Right cardiac atrium (tissue), 5 donors: ENCODE measurements at regions not wholly inside any gene's neighbourhood (a gene's known extent, or its start where the extent isn't known, plus 50 kb on each side); places are given as distances from the start of the nearest gene placed in this dataset.

Source experiments
- ATAC-seq, 2 donors: fragments of 200-7000 bp; cut with Tn5 transposase; one replicate each; pipeline versions ENCODE4 v1.8.0 to v1.9.1; 2020; ENCODE audit warnings: moderate library complexity in 2 of 2, mild to moderate bottlenecking in 1 of 2
- DNase-seq, 3 donors: peaks; one replicate each; pipeline ENCODE4 v3.0.0-alpha.2; 2020
- H3K27ac ChIP-seq: one replicate; pipeline ENCODE4 v1.5.1; 2013; ENCODE audit warnings: mild to moderate bottlenecking, low read length, control low read depth, moderate library complexity
- H3K27me3 ChIP-seq: one replicate; pipeline ENCODE4 v1.6.1; 2013; ENCODE audit not compliant: control insufficient read depth, insufficient read depth
- H3K4me1 ChIP-seq: one replicate; pipeline ENCODE4 v1.6.1; 2013; ENCODE audit warnings: low read length; ENCODE audit not compliant: control insufficient read depth, insufficient read depth
- H3K4me3 ChIP-seq: one replicate; pipeline ENCODE4 v1.5.1; 2013; ENCODE audit warnings: low read length, control low read depth
- H3K9me3 ChIP-seq: one replicate; pipeline ENCODE4 v1.6.1; 2013; ENCODE audit warnings: low read length; ENCODE audit not compliant: control insufficient read depth
- WGBS: extraction: QIAGEN DNeasy Blood & Tissue Kit; methylation state at CpG from one replicate; pipeline ENCODE4 v1.1.7; 2013; 5-methylcytosine and 5-hydroxymethylcytosine counted together
- intact Hi-C, 4 donors: fragments of 100-400 bp; cut with DNase I; formaldehyde crosslinking; loops; one replicate each; pipeline versions ENCODE4 v1.11.0 to v1.14.0; 2022 to 2023
- donor health status: healthy with polysubstance abuse.
- donor health status: DM: no; HTN: yes; CAD: no.
- donor health status: DM: no; HTN: no; CAD: no.
- donor health status: DM: no; HTN: yes; CAD: no; lungs with severe emphysema.
- donor health status: DM: yes; HTN: yes; CAD: no.

GRCh38 chr18:77896586-77897252, 647.1 kb downstream of the GALR1 start:
- intact Hi-C loops, result no loop called here
- ATAC-seq, result no peak
- H3K27me3 ChIP-seq, result no peaks in the 10 kb centered on the region
- no peaks in the 10 kb centered on the region for H3K4me1 ChIP-seq
- H3K9me3 ChIP-seq, result no peaks in the 10 kb centered on the region
- WGBS, result 55% methylated on average over 12 of the region's 12 CpGs
- no peak for DNase-seq
- no peak overlapping the region for H3K4me3 ChIP-seq
- no peak overlapping the region for H3K27ac ChIP-seq

GRCh38 chr18:77897606-77898005, 648.0 kb downstream of the GALR1 start:
- H3K9me3 ChIP-seq, result no peaks in the 10 kb centered on the region
- no peak overlapping the region for H3K27ac ChIP-seq
- no peaks in the 10 kb centered on the region for H3K27me3 ChIP-seq
- intact Hi-C loops, result no loop called here
- ATAC-seq, result no peak
- DNase-seq, result no peak
- no peaks in the 10 kb centered on the region for H3K4me1 ChIP-seq
- H3K4me3 ChIP-seq, result no peak overlapping the region
- 60% methylated on average over 8 of the region's 8 CpGs for WGBS

DNA sequence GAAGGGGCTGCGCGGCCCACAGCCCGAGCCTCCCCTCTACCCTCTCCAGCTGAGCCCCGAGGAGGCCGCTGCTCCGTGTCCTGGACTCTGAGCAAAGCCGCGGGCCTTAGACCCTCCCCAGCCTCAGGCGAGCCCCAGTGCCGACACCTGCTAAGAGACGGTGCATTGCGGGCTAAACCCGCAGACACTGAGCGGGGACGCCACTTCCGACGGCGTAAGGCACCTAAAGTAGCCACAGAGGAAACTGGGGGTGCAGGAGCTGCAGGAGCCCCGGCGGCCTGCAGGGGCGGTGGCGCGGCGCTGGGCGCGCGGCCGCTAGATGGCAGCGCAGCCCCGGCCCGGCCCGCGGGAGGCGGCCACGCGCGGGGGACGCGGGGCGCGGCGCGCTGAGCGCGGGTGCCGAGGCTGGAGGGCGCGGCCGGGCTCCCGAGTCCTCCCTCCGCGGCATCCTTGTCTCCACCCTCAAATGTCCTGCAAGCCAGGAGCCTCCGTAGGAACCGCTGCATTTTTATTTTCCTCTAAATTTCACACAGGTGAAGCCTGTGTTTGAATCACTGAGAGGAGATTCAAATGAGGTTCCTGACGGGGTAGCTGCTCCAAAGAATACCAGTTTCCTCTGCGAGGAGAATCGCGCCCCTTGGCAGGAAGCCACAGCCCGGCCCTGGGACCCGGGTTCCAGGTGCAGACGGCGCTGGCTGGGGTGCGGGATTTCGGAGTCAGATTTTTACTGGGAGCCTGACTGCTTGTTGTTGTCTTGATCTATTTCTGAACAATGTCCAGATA, 650.5 kb downstream of the GALR1 start:
- peak; percentile 40 to 73 (median 71) for DNase-seq
- H3K27me3 ChIP-seq, result no peaks in the 10 kb centered on the region
- H3K9me3 ChIP-seq, result no peaks in the 10 kb centered on the region
- ATAC-seq, result peak; percentile 92
- H3K4me1 ChIP-seq, result no peaks in the 10 kb centered on the region
- H3K27ac ChIP-seq, result no peak overlapping the region
- intact Hi-C loops, result no loop called here
- peak overlapping the region; percentile 37 for H3K4me3 ChIP-seq
- WGBS, result 5% methylated on average over 64 of the region's 64 CpGs

DNA sequence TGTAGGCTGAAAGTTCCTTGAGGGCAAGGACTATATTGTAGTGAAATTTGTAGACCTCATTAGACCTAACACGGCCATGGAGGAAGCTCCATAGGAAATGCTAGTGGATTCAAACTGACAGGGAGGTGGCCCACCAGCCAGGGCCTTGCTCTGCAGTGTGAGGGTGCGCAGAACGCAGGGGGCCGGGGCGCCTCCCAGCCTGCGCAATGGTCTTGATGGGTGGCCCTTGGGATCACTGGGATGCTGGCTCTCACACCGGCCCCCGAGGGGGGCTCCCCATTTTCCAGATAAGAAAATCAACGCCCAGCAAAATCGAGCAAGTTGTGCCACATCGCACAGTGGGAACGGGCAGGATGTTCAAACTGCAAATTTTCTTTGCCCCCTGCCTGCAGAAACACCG, 655.4 kb downstream of the GALR1 start:
- no peak overlapping the region for H3K27ac ChIP-seq
- intact Hi-C loops, result no loop called here
- ATAC-seq, result no peak
- no peaks in the 10 kb centered on the region for H3K4me1 ChIP-seq
- WGBS, result 84% methylated on average over 13 of the region's 13 CpGs
- H3K9me3 ChIP-seq, result no peaks in the 10 kb centered on the region
- no peak for DNase-seq
- no peak overlapping the region for H3K4me3 ChIP-seq
- no peaks in the 10 kb centered on the region for H3K27me3 ChIP-seq

DNA sequence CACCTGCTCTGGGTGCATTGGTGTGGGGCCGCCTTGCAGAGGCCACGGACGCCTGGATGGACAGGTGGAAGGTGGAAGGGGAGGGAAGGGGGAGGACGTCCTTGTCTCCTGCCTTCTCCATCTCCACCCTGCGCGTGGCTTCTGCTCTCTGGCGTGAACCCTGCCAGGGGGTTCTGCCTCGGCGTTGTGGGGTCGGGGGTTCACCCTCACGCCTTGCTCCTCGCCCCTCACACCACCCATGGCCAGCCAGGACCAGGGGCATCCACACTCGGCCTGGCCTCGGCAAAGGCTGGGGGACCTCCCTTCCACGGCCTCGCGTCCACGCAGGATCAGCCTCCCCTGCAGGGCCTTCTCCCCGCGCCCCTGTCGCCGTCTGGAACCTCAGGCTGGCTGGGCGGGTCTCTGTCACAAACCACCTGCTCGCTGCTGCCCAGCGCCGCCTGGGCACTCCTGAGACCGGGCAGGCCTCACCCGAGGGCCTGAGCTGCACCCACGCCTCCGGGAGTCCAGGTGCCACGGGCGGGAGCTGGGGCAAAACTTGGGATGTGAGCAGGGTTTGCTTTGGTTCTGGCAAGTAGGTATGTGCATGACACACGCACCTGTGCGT, 655.9 kb downstream of the GALR1 start:
- 87% methylated on average over 34 of the region's 34 CpGs for WGBS
- intact Hi-C loops, result no loop called here

GRCh38 chr18:77906103-77906892, 656.6 kb downstream of the GALR1 start:
- H3K4me3 ChIP-seq, result no peak overlapping the region
- WGBS, result 68% methylated on average over 27 of the region's 27 CpGs
- no peaks in the 10 kb centered on the region for H3K27me3 ChIP-seq
- ATAC-seq (no peak), DNase-seq (no peak)
- intact Hi-C loops, result no loop called here
- no peak overlapping the region for H3K27ac ChIP-seq
- no peaks in the 10 kb centered on the region for H3K4me1 ChIP-seq
- H3K9me3 ChIP-seq, result no peaks in the 10 kb centered on the region

More for the DNA sequence above, 655.9 kb downstream of the GALR1 start:
- Histone ChIP-seq H3K4me3 (no peak overlapping the region), H3K27ac (no peak overlapping the region), H3K27me3 (no peaks in the 10 kb centered on the region), H3K4me1 (no peaks in the 10 kb centered on the region), H3K9me3 (no peaks in the 10 kb centered on the region)
- ATAC-seq (peak in 1 of 2 donors; percentile 11), DNase-seq (peak in 1 of 3 donors; percentile 31)

- DNase-seq (no peak), ATAC-seq (no peak)
- intact Hi-C loops, result no loop called here
- no peak overlapping the region for H3K27ac ChIP-seq
- 85% methylated on average over 15 of the region's 15 CpGs for WGBS
- H3K27me3 ChIP-seq, result no peaks in the 10 kb centered on the region
- H3K4me3 ChIP-seq, result no peak overlapping the region
- H3K9me3 ChIP-seq, result no peaks in the 10 kb centered on the region
- no peaks in the 10 kb centered on the region for H3K4me1 ChIP-seq
Observed at GRCh38 chr18:77910347-77910746, 660.7 kb downstream of the GALR1 start.

GRCh38 chr18:77911971-77912605, 662.4 kb downstream of the GALR1 start:
- H3K4me3 ChIP-seq, result no peak overlapping the region
- H3K27ac ChIP-seq, result no peak overlapping the region
- no peaks in the 10 kb centered on the region for H3K9me3 ChIP-seq
- WGBS, result 67% methylated on average over 20 of the region's 20 CpGs
- no peaks in the 10 kb centered on the region for H3K27me3 ChIP-seq
- DNase-seq, result no peak
- intact Hi-C loops, result no loop called here
- no peak for ATAC-seq
- no peaks in the 10 kb centered on the region for H3K4me1 ChIP-seq

GRCh38 chr18:77918730-77919129, 669.1 kb downstream of the GALR1 start:
- intact Hi-C loops, result no loop called here

GRCh38 chr18:77919923-77920322, 670.3 kb downstream of the GALR1 start:
- intact Hi-C loops, result no loop called here
- no peaks in the 10 kb centered on the region for H3K4me1 ChIP-seq
- ATAC-seq, result no peak
- no peaks in the 10 kb centered on the region for H3K9me3 ChIP-seq
- H3K27ac ChIP-seq, result no peak overlapping the region
- no peaks in the 10 kb centered on the region for H3K27me3 ChIP-seq
- no peak overlapping the region for H3K4me3 ChIP-seq
- no peak for DNase-seq
- WGBS, result 77% methylated on average over 4 of the region's 4 CpGs

More at GRCh38 chr18:77918730-77919129, 669.1 kb downstream of the GALR1 start:
- 83% methylated on average over 5 of the region's 5 CpGs for WGBS
- DNase-seq, result no peak
- H3K9me3 ChIP-seq, result no peaks in the 10 kb centered on the region
- no peak for ATAC-seq
- H3K27me3 ChIP-seq, result no peaks in the 10 kb centered on the region
- H3K27ac ChIP-seq, result no peak overlapping the region
- no peak overlapping the region for H3K4me3 ChIP-seq
- H3K4me1 ChIP-seq, result no peaks in the 10 kb centered on the region
